Activated CD8-positive, alpha-beta memory T cell treated with anti-CD3 and anti-CD28 coated beads, Interleukin-2, amount 50 U/mL, for 1 hour (primary cell): ENCODE measurements at regions not wholly inside any gene's neighbourhood (a gene's known extent, or its start where the extent isn't known, plus 50 kb on each side); places are given as distances from the start of the nearest gene placed in this dataset.

Experiments used
- DNase-seq: peaks from one replicate; pipeline ENCODE4 v3.0.0-alpha.2; 2020; ENCODE audit errors: extremely low read depth

DNA sequence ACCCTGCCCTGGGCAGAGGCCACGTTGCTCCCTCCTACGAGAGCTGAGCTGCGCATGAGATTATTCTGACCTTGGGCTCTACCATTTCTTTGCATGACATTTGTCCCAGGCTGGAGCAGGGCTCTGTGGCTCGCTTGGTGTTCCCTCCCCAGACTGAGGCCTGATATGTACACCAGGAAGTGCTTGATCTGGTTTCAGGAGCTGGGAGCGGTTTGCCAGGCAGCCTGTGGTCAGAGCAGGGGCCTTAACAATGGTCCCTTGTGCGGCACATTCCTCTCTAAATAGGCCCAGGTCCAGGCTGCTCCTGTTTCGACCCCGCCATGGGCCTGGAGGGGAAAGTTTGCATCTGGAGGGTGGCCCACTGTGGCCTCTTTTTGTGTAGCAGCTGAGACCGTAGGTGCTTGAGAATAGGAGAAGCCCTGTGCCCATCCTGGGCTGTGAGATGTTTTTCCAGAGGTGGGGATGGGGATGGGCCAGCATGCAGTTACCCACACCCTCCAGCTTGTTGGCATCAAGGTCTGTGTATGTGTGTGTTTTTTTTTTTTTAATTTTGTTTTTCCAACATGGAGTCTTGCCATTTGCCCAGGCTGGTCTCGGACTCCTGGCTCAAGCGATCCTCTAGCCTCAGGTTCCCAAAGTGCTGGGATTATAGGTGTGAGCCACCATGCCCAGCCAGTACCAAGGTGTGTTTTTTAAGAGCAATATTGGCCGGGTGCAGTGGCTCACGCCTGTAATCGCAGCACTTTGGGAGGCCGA is 253.9 kb downstream of the SEC14L1 start:
- no peak for DNase-seq

DNA sequence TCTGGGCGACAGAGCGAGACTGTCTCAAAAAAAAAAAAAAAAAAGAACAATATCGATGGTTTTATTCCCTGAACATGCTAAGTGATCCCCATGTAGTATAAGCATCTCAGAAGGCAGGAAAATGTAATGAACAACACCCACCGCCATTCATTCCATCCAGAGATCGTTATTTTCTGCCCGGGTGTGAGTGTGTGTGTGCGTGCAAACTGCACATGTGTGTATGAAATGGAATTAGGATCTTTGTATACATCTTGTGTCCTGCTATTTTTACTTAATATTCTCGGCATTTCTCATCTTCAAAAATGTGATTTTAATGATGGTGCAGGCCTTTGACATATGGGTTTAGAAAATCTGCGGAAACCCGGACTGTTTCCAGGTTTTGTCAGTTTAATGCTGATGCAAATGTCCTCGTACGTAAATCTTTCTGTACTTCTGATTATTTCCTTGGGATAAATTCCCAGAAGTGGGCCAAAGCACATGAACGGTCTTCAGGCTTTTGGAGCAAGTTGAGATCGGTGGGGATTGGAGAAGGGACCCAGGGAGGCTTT is 254.8 kb downstream of the SEC14L1 start:
- DNase-seq = no peak

DNA sequence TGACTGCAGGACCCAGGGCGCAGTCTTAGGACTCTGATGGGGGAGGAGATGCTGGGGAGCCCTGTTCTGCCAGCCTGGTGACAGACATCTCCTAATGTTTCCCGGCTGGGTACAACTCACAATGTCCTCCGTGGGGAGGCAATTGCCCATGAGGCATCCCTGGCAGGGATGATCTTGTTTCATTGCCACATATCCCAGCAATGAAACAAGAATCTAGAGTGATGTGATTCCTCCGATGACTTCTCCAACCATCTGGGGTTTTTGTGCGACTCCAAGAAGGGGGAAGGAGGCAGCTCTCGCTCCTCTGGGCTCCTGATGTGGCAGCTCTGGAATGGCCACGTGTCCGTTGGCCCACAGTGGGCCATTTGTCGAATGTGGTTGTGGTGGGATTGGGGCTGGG is 255.8 kb downstream of the SEC14L1 start:
- no peak for DNase-seq

GRCh38 chr17:77398274-77398673 is 257.5 kb downstream of the SEC14L1 start:
- no peak for DNase-seq

DNA sequence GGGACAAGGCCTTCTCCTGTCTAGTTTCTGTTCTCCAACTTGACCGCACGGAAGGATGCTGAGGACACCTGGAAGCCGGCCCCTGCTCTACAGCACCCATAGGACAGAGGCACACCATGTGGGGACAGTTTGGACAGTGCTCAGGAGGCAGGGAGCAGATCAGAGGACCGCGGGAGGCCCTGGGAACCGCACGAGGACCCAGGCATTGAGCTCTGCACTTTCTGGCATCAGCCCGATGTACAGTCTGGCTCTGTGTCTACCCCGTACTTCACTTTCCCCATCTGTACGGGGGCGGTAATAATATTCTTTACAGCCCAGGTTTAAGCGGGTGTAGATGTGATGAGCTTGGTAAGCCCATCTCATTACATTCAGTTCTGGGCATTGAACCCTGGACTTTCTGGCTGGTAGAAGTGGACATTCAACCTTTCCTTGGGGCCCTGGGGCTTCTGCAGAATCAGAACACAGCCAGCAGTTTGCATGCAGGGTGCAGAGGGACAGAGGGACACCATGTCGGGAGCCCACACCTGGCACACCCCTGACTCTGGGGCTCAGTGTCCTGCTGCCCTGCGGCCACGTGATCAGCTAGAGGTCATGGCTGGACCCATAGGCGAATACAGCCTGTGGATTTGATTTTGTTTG is 258.7 kb downstream of the SEC14L1 start:
- DNase-seq = no peak

DNA sequence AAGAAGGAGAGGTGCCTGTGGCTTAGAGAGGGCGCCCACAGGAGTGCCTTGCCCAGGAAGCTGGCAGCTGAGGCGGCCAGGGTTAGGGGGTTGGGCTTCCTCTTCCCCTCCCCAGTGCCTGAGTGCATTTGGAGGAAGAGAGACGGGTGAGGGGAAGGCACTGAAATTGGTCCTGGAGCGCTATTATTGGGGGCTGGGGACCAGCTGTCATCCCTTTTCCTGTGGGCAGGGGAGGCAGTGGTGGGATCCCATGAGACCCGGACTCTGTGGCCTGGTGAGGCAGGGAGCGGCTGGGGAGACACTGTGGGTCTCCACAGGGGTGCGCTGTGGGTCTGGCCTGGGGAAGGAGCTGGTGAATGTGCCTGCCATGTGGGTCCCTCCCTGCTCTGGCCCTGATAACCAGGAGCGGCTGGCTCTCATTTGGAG is 259.7 kb downstream of the SEC14L1 start:
- DNase-seq = peak; percentile 57

GRCh38 chr17:77402159-77402731 is 261.5 kb downstream of the SEC14L1 start:
- DNase-seq = no peak

- DNase-seq = no peak
Observed at GRCh38 chr17:77403854-77404253, 263.1 kb downstream of the SEC14L1 start.

GRCh38 chr17:77404812-77405581 is 264.2 kb downstream of the SEC14L1 start:
- peak; percentile 73 for DNase-seq

DNA sequence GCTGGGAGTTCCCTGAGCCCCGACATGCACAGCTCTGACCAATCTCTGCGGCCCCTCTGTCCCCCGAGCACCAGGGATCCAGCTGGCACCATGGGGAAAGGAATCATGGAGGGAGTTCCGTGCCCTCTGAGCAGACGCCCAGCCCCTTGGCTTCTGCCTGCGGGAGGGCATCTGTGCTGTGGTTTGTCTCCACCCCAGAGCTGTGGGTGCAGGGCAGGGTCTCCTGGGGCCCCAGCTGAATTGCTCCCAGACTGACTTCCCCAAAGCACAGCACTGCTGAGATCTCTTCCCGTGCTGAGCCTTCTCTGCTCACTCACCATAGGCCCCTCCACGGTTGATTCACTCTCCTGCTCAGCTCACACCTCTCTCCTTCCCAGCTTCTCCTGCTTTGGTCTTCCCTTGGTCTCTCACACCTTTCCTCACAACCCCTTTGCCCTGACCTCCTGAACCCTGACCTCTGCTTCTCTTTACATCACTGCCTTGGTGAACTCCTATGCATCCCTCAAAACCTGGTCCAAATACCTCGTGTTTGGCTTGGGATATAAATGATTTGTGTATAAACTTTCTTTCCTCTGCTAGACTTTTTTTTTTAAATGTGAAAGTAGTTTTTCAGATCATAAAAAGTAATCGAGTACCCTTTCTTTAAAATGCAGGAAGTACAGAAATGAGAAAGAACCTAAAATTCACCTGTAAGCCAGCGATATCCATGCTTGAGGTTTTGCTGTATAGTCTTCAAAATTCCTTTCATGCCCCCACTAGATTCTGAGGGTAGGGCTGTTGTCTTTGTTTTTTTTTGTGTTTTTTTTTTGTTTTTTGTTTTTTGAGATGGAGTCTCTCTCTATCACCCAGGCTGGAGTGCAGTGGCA is 265.3 kb downstream of the SEC14L1 start:
- no peak for DNase-seq

DNA sequence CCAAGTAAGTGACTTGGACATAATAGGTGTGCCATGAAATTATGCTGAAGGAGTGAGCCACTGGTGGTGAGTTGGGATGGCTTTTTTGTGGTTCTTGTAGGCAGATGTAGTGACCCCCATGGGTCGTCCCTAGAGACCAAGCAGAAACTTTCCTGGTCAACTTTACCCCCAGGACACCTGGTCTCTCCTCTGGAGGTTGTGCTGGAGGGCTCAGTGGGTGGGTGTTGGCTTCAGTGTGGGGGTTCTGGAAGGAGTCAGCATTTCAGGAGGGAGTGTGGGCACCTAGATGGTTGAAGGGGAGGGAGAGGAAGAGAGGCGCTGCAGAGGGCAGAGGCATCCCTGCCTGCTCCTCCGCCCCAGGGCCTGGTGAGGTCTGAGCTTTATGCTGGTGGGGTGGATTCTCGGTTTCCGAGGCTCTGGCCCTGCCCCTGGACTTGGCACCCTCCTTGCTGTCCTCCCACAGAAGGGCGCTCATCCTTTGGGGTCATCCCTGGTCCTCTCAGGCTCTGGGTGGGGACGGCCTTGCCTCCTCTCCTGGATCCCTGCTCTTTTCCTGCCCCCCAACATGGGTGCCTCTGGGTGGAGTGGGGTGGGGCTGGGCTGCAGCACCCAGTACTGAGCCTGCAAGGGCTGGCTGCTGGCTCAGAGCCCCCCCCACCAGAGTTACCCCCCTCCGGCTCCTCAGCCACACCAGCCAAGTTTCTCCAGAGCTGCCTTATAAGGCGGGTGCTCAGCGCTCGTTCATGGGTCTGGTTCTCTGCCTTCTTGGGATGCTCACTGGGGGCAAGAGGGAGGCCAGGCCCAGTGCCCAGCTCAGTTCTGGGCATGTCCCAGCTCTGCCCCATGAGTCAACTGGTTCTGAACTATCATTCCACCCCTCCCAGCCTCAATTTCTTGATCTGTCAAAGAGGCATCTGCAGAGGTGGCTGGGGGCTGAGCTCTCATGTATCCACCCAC is 266.8 kb downstream of the SEC14L1 start:
- DNase-seq = no peak

GRCh38 chr17:77408284-77408683 is 267.5 kb downstream of the SEC14L1 start:
- DNase-seq = no peak

DNA sequence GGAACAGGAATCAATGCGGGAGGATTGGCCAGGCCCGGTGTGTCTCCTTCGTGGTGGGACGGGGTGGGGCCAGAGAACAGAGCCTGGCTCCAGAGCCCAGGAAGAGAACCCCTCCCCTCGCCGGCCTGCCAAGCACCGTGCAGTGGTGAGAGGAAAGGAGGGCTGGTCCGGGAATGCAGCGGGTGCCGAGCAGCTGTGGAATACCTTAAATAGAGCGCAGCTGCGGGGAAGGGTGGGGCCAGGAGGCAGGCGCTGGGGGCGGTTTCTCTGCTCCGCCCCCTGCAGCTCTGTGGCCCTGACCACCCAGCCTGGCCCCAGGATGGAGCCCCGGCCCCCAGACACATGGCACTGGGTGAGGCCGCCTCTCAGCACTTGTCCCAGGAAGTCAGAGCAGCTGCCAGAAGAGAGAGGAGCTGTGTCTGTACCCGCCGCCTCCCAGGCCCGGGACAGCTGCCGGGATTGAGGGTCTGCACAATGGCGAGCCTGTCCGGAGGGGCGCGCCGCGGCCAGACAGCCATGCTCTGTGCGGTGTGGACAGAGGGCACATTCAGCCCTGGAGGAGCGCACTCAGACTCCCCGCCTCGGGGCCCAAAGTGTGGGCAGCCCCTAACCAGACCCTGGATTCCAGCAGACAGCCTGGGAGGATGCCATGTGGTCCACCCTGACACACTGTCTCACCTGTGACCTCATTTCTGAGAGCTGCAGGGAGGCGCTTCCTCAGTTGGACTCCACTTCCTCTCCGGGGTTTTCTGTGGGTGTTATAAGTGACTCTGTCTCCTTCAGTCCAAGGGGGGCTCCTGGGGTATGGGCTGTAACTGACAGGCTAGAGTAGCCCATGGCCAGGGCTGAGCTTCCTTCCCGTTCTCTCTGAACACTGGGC is 268.8 kb downstream of the SEC14L1 start:
- no peak for DNase-seq

GRCh38 chr17:77410470-77410869 is 269.7 kb downstream of the SEC14L1 start:
- no peak for DNase-seq

DNA sequence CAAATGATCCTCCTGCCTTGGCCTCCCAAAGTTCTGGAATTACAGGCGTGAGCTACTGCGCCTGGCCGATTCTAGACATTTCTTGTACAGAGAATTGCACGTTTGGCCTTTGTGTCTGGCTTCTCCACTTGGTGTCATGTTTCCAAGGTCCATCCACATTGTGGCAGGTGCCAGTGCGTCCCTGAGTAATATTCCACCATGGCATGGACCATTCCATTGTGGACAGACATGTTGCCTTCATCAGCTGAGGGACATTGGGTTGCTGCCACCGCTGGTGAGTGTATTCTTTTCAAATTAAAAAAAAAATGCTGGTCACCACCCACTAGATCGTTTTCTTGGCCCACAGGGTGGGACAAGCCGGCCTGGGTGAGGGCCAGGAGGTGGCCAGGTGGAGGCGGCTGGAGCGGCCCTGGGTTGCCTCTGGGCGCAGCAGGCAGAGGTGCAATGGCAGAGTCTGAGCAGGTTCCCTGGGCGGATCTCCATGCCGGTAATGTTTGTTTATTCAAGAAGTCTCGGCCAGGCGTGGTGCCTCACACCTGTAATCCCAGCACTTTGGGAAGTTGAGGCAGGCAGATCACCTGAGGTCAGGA is 274.1 kb downstream of the SEC14L1 start:
- no peak for DNase-seq

- DNase-seq = no peak
Observed at GRCh38 chr17:77416105-77416713, 275.4 kb downstream of the SEC14L1 start.

GRCh38 chr17:77417575-77417974 is 276.8 kb downstream of the SEC14L1 start:
- DNase-seq = no peak

DNA sequence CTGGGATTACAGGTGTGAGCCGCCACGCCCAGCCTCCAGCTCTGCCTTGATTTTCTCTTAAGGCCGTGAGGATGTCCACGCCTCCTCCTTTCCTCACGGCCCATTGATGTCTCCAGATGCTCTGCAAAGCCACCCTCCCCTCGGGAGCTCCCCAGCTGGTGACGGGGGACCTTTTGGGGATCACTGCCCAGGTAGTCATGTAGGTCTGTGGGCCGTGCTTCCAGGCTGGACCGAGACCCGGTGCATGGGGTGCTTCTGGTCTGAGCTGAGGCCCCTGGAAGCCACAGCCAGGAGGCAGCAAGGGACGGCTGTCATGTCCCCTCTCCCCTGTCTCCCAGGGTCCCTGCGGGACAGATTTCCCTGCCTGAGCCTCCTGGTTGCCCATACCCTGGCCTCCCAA is 277.8 kb downstream of the SEC14L1 start:
- no peak for DNase-seq
